SK-N-MC (cell line): ENCODE measurements at regions not wholly inside any gene's neighbourhood (a gene's known extent, or its start where the extent isn't known, plus 50 kb on each side); places are given as distances from the start of the nearest gene placed in this dataset.

Experiments
- DNase-seq: peaks from one replicate; pipeline ENCODE4 v3.0.0-alpha.2; 2011; ENCODE audit warnings: low read depth, low spot score
- H3K27ac ChIP-seq: fragments of 200-600 bp; sonication (generic); 2 replicates; pipeline ENCODE4 v1.5.1; 2016; ENCODE audit warnings: mixed run types
- H3K36me3 ChIP-seq: fragments of 200-600 bp; sonication (generic); 2 replicates; pipeline ENCODE4 v1.6.1; 2017; ENCODE audit warnings: antibody characterized with exemption, low read length, mixed read lengths; ENCODE audit not compliant: insufficient read depth
- H3K4me3 ChIP-seq: fragments of 200-600 bp; sonication (generic); 2 replicates; pipeline ENCODE4 v1.5.1; 2016
- H3K9ac ChIP-seq: fragments of 200-600 bp; sonication (generic); 2 replicates; pipeline ENCODE4 v1.8.0; 2017; ENCODE audit warnings: mixed run types, mixed read lengths; ENCODE audit not compliant: insufficient read length
- H3K9me3 ChIP-seq: fragments of 200-600 bp; sonication (generic); 2 replicates; pipeline ENCODE4 v1.6.1; 2017; ENCODE audit warnings: low read depth, mild to moderate bottlenecking, antibody characterized with exemption, low read length, moderate library complexity, mixed read lengths
- EZH2 ChIP-seq: fragments of 200-600 bp; sonication (generic); IDR thresholded peaks from one replicate; pipeline ENCODE4 v1.6.1; 2017; ENCODE audit warnings: antibody characterized with exemption
- FOXP2 ChIP-seq: optimal IDR thresholded peaks from 2 replicates; pipeline ENCODE3; 2011; ENCODE audit warnings: mild to moderate bottlenecking, moderate library complexity; ENCODE audit not compliant: insufficient read depth; ENCODE audit errors: extremely low read length, control extremely low read depth
- POLR2AphosphoS5 ChIP-seq: IDR thresholded peaks from 2 replicates; pipeline ENCODE4 v1.6.1; 2012; ENCODE audit warnings: mild to moderate bottlenecking, low read depth, low read length, borderline replicate concordance

GRCh38 chr9:87063246-87063645, 115.9 kb upstream of the GAS1 start:
- DNase-seq = no peak
- Histone ChIP-seq H3K9ac (no peak overlapping the region), H3K9me3 (no peaks in the 10 kb centered on the region), H3K4me3 (no peak overlapping the region), H3K27ac (no peak overlapping the region), H3K36me3 (no peaks in the 10 kb centered on the region)
- TF ChIP-seq EZH2 (no peak), FOXP2 (no peak), POLR2AphosphoS5 (no peak)

GRCh38 chr9:87063871-87064270, 116.6 kb upstream of the GAS1 start:
- Histone ChIP-seq H3K27ac (no peak overlapping the region), H3K36me3 (no peaks in the 10 kb centered on the region), H3K9me3 (no peaks in the 10 kb centered on the region), H3K4me3 (no peak overlapping the region), H3K9ac (no peak overlapping the region)
- no peak for DNase-seq
- TF ChIP-seq FOXP2 (no peak), POLR2AphosphoS5 (no peak), EZH2 (no peak)

- Histone ChIP-seq H3K36me3 (no peaks in the 10 kb centered on the region), H3K27ac (no peak overlapping the region), H3K9ac (no peak overlapping the region), H3K4me3 (no peak overlapping the region), H3K9me3 (no peaks in the 10 kb centered on the region)
- no peak for TF ChIP-seq EZH2
- no peak for TF ChIP-seq POLR2AphosphoS5
- TF ChIP-seq FOXP2 = no peak
- no peak for DNase-seq
Observed at GRCh38 chr9:87064311-87064710, 117.0 kb upstream of the GAS1 start.

- Histone ChIP-seq H3K27ac (no peak overlapping the region), H3K9ac (no peak overlapping the region), H3K4me3 (no peak overlapping the region), H3K36me3 (no peaks in the 10 kb centered on the region), H3K9me3 (no peaks in the 10 kb centered on the region)
- no peak for DNase-seq
- TF ChIP-seq FOXP2 (no peak), EZH2 (no peak), POLR2AphosphoS5 (no peak)
Observed at GRCh38 chr9:87065981-87066380, 118.7 kb upstream of the GAS1 start.

- Histone ChIP-seq H3K4me3 (no peak overlapping the region), H3K27ac (no peak overlapping the region), H3K9me3 (no peaks in the 10 kb centered on the region), H3K36me3 (no peaks in the 10 kb centered on the region), H3K9ac (no peak overlapping the region)
- TF ChIP-seq EZH2 (no peak), POLR2AphosphoS5 (no peak), FOXP2 (no peak)
- DNase-seq = no peak
Observed at GRCh38 chr9:87067426-87067825, 120.1 kb upstream of the GAS1 start.

- Histone ChIP-seq H3K9ac (no peak overlapping the region), H3K9me3 (no peaks in the 10 kb centered on the region), H3K27ac (no peak overlapping the region), H3K36me3 (no peaks in the 10 kb centered on the region), H3K4me3 (no peak overlapping the region)
- TF ChIP-seq FOXP2 (no peak), EZH2 (no peak), POLR2AphosphoS5 (no peak)
- no peak for DNase-seq
Observed at GRCh38 chr9:87068177-87068840, 121.0 kb upstream of the GAS1 start.

GRCh38 chr9:87069690-87070089, 122.4 kb upstream of the GAS1 start:
- DNase-seq = no peak
- Histone ChIP-seq H3K4me3 (no peak overlapping the region), H3K9me3 (no peaks in the 10 kb centered on the region), H3K27ac (no peak overlapping the region), H3K36me3 (no peaks in the 10 kb centered on the region), H3K9ac (no peak overlapping the region)
- TF ChIP-seq EZH2 (no peak), POLR2AphosphoS5 (no peak), FOXP2 (no peak)

GRCh38 chr9:87070336-87070735, 123.0 kb upstream of the GAS1 start:
- Histone ChIP-seq H3K4me3 (no peak overlapping the region), H3K27ac (no peak overlapping the region), H3K9me3 (no peaks in the 10 kb centered on the region), H3K9ac (no peak overlapping the region), H3K36me3 (no peaks in the 10 kb centered on the region)
- TF ChIP-seq FOXP2 (no peak), POLR2AphosphoS5 (no peak), EZH2 (no peak)
- DNase-seq = no peak

- Histone ChIP-seq H3K9me3 (no peaks in the 10 kb centered on the region), H3K27ac (no peak overlapping the region), H3K9ac (no peak overlapping the region), H3K4me3 (no peak overlapping the region), H3K36me3 (no peaks in the 10 kb centered on the region)
- no peak for DNase-seq
- no peak for TF ChIP-seq EZH2
- TF ChIP-seq FOXP2 = no peak
- no peak for TF ChIP-seq POLR2AphosphoS5
Observed at GRCh38 chr9:87071473-87071872, 124.2 kb upstream of the GAS1 start.

GRCh38 chr9:87073692-87074091, 126.4 kb upstream of the GAS1 start:
- TF ChIP-seq POLR2AphosphoS5 = no peak
- no peak for TF ChIP-seq EZH2
- no peak for TF ChIP-seq FOXP2
- Histone ChIP-seq H3K4me3 (no peak overlapping the region), H3K9ac (no peak overlapping the region), H3K27ac (no peak overlapping the region), H3K36me3 (no peaks in the 10 kb centered on the region), H3K9me3 (no peaks in the 10 kb centered on the region)
- DNase-seq = no peak
